Fibroblast of skin of left biceps (primary cell): ENCODE measurements at regions not wholly inside any gene's neighbourhood (a gene's known extent, or its start where the extent isn't known, plus 50 kb on each side); places are given as distances from the start of the nearest gene placed in this dataset.

Source experiments
- DNase-seq, 2 experiments: peaks; one replicate each; pipeline ENCODE4 v3.0.0-alpha.2; 2013; ENCODE audit warnings: low read depth in 2 of 2

DNA sequence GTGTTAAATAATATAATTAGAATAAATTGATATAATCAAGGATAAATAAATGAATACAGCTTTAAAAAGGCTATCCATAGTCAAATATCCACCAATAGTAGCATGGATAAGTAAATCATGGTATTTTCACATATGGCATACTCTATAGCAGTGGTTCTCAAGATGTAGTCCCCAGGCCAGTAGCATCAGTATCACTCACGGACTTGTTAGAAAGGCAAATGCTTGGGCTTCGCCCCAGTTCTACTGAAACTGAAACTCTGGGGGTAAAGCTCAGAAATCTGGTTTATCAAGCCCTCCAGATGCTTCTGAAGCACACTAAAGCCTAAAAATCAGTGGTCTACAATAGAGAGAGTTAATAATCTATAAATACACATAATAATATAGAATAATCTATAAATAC, 261.6 kb upstream of the TTC14 start:
- no peak for DNase-seq

GRCh38 chr3:180341516-180341915, 260.4 kb upstream of the TTC14 start:
- DNase-seq = no peak

DNA sequence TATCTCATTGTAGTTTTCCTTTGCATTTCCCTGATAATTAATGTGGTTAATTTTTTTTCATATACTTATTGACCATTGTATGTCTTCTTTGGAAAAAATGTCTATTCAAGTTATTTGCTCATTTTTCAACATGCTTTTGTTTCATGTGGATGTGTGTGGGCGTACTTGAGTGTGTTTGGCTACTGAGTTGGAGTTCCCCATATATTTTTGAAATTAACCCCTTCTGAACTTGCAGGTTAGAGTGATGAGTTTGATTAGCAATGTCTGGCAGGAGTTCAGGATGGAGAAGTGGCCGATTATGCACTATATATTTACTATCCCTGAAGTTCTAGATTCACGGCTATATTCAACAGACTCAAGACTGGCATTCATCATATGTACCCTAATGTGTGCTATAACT, 250.4 kb upstream of the TTC14 start:
- no peak for DNase-seq

DNA sequence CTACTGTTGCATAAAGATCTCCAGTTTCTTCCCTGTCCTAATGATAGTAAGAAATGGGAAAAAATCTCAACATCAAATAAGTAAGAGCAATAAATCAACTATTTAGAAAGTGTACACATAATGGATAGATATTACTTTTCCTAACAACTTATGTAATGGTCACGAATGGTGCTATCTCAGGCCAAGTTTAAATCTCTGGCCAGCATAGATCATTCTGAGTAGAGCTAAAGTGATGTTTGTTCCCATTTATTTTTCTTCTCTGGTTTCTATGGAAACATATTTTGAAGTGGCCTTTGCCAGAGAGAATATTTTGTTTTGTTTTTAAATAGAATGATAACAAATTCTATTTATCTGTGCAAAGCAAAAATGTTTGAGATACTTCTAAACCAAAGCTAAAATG, 249.7 kb upstream of the TTC14 start:
- no peak for DNase-seq

GRCh38 chr3:180354214-180354613, 247.7 kb upstream of the TTC14 start:
- no peak for DNase-seq

GRCh38 chr3:180358179-180358578, 243.8 kb upstream of the TTC14 start:
- DNase-seq = peak; percentile 3 to 13

DNA sequence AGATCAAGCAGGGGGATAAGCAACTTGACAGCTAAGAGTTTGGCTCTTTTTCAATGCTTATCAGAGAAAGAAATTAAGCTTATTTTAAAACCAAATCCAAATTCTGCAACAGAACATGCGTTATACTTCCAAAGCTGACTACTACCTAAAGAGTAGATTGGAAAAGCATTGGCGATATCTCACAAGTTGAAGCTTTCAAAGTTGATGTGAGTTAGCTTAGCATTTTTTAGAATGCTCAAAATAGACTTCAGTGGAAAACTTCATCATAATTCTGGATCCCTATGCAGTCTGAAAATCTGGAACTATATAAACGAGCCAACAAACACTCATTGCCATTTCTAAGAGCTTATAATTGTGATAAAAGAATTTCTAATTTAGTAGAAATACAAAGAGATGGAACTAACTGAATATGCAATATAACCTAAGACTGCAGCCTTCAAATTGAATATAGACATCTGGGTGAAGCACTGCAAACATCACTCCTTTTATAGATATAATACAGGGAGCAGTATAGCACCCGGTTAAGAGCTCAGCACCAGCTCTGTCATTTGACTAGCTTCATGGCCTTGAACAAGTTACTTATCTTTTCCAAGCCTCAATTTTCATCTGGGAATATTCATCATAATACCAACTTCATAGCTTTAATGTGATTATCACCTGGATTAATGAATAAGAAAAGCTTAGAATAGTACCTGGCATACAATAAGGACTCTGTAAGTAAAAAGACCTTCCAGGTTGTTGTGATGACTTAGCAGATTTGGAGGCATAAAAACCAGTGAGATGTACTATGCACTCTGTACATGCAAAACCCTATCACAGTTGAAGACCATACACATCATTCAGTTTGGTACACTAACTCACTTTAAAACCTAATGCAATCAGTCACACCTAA, 242.7 kb upstream of the TTC14 start:
- DNase-seq = no peak

- DNase-seq = no peak
Observed at GRCh38 chr3:180359953-180360279, 242.0 kb upstream of the TTC14 start.

DNA sequence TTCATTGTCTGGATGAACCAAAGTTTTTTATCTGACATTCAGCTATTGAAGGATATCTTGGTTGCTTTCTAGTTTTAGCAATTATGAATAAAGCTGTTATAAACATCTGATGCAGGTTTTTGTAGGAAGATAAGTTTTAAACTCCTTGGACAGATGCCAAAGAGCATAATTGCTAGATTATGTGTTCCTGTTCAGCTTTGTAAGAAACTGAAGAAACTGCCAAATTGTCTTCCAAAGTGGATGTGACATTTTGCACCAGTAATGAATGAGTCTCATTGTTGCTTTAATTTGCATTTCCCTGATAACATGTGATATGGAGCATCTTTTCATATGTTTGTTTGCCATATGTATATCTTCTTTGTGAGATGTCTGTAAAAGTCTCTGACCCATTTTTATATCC, 239.9 kb upstream of the TTC14 start:
- no peak for DNase-seq

GRCh38 chr3:180375831-180376230, 226.1 kb upstream of the TTC14 start:
- no peak for DNase-seq

- DNase-seq = no peak
Observed at GRCh38 chr3:180378496-180378895, 223.5 kb upstream of the TTC14 start.

DNA sequence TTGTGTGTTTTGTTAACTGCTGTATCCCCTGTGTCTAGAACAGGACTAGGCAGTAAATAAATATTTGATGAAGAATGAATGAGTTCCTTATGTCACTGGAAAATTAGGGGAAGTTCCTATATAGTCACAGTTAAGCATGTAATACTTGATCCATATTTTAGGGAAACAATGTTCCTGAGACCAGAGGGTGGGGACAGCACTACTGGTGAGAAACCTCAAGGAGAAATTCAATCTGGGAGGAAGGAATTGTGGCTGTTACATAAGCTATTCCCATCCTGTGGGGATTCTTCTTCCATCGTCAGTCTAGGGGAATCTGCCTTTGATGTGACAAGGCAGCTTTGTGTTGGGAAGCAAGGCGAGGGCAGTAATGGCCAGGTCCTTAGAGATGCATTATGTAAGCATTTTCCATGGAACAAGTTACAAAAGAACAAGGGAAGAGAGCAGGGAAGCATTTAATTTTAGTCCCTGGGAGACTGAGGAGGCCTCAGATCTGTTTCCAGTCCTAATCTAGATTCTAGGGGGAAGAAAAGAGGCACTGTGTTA, 219.3 kb upstream of the TTC14 start:
- DNase-seq = no peak

- DNase-seq = no peak
Observed at GRCh38 chr3:180383332-180384020, 218.5 kb upstream of the TTC14 start.

DNA sequence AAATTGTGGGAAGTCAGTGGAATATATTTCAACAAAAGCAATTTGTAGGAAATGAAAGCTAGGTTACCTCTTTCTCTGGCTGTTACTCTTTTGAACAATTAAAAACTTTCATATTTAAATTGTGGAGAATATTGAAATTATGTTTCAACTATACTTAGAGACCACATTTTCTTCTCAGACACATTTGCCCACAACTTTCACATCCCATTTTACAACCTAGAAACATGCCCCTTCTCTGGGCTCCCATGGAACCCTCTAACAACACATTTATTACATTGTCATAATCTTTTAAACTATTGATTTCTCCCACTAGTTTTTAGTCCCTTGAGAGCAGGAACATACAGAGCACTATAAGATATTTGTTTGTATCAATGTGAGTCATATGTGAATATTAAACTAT, 211.7 kb upstream of the TTC14 start:
- no peak for DNase-seq

DNA sequence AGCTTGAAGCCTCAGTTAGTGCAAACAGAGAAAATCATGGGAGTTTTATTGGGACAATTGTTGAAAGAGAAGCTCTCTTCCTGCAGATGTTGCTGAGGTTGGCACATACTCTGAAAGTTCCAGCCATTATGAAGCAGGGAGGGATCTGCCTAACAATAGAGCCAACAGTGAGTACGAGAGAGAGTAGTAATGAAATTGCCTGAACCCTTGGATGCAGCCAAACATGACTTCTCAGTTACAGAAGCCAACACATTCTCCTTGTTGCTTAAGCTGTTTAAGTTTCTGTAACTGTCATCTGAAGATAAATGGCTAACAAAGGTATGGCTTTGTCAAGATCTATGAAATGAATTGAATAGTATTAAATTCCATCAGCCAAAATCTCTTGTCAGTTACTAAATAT, 211.0 kb upstream of the TTC14 start:
- DNase-seq = no peak

DNA sequence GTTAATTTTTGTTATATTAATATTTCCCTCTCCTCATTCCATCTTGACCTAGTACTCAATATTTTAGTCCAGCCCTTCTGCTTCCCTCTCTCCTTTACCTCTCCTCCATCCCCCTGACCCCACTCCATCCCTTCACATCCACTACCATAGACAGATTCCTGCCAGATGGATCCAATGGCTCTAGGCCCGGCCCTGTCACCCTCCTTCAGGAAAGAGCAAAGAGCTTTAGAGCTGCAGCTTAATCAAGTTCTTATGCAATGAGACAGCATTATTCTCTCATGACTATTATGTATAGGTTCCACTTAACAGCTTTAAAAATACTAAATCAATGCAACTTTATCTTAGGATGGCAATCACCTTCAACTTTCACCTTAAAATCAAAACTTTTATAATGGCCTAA, 200.7 kb upstream of the TTC14 start:
- no peak for DNase-seq

- DNase-seq = no peak
Observed at GRCh38 chr3:180402471-180403073, 199.4 kb upstream of the TTC14 start.

GRCh38 chr3:180403156-180403555, 198.8 kb upstream of the TTC14 start:
- no peak for DNase-seq

- no peak for DNase-seq
Observed at GRCh38 chr3:180408654-180409053, 193.3 kb upstream of the TTC14 start.

DNA sequence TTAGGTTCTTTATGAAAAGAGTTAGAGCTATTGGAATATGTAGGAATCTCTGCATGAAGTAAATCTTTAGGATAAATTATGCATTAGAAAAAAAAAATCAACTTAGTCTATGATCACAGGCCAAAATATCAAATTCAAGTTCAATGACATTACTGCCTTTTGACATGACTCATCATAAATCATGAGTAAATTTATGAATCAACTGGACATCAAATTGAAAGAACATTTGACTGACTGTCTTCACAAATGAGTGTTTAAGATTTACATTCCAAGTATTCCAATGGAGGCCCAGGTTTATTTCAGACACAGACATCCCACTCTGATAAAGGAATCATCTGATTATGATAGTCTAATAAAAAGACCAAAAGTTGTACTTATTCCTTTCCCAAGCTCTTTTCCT, 192.8 kb upstream of the TTC14 start:
- DNase-seq = no peak

DNA sequence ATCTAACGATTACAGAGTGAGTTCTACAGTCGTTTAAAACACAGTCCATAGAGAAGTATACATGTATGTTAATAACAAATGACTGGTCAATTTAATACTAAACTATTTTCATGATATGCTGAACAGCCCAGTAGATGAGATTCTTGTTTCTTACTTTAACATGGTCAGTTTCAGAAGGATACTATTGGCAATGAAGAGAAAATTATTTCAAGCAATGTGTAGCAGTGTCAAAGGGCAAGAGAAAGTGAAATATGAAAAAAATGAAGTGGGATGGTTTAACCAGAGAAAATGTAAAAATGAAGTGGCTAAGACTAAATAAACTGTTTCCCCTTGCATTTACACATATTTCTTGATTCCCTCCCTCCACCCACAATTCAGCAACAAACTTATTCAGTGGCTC, 192.1 kb upstream of the TTC14 start:
- DNase-seq = no peak

DNA sequence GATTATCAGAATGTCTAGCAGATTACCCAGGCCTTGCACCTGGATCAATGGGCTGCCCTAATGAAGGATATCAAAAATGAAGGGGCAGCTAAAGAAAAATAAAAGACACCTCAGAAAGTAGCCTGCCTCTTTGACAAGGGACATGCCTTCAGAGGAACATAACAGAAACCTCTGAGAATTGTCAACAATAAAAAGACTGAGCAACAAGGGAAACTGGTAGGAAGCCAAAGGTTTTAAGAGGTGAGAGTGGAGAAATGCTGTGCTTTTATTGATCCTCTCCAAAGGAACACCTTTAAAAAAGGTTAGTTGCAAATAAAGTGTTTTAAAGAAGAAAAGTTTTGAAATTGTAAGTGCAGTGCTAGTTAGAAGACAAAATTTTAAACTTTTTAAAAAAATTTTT, 187.8 kb upstream of the TTC14 start:
- DNase-seq = no peak

- DNase-seq = no peak
Observed at GRCh38 chr3:180416111-180416594, 185.8 kb upstream of the TTC14 start.
